Inflammatory macrophage treated with lipopolysaccharide for 4 hours (primary cell): ENCODE measurements at regions not wholly inside any gene's neighbourhood (a gene's known extent, or its start where the extent isn't known, plus 50 kb on each side); places are given as distances from the start of the nearest gene placed in this dataset.

Source experiments
- DNase-seq: peaks from one replicate; pipeline ENCODE4 v3.0.0-alpha.2; 2020

DNA sequence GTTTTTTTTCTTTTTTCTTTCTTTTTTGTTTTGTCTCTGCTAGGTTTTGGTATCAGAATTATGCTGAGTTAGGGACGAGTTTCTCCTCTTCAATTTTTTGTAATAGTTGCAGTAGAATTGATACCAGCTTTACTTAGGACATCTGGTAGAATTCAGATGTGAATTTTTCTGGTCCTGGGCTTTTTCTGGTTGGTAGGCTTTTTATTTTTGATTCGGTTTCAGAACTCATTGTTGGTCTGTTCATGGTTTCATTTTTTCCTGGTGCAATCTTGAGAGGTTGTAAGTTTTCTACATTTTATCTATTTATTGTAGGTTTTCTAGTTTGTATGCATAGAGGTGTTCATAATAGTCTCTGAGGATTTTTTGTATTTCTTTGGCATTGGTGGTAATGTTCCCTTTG, 498.1 kb upstream of the CPEB2 start:
- no peak for DNase-seq

DNA sequence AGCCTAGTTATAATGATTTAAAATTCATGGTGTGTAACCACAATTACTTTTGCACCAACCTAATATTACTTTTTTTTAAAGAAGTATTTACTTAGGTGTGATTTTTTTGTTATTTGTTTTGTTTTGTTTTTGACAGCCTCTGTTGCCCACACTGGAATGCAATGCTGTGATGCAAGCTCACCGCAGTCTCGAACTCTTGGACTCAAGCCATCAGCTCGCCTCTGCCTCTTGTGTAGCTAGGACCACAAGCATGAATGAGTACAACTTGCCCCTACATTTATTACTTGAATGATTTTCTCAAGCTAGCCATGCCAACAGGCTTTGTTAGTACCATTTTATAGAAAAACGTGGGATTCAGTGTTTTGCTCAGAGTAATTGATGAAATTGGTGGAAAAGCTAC, 488.8 kb upstream of the CPEB2 start:
- no peak for DNase-seq

DNA sequence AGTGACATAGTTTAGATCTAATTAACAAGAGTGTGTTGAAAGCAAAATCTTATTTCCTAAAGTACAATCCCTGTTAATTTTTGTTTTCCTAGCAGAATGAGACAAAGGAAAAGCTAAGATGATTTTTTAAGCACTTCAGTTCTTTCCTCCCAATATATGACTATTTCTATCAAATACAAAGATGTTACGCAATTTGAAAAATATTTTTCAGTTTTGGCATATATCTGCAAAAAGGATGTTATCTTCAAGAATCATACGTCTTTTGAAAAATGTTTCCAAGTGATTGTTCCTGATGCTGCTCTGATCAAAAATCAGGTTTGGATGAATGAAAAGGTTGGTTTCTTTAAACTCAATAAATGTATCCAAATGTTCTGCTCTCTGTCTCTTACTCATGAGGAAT, 486.7 kb upstream of the CPEB2 start:
- no peak for DNase-seq

DNA sequence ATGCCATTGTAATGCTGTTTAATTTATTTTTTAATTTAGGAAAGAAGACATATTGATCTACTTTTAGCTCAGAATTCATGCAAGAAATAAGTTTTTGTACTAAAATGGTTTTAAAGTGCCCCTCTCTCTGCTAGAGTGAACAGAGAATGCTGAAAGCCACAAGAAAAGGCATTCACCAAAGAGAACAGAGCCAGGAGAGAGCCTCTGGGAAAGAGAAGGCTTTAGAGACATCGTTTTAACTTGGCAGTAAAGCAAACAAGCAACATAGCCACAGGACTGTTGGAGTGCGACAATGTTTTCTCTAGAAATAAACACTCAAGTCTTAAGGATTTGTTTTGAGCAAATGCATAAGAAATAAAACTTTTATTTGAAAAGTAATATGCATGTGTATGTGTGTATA, 484.1 kb upstream of the CPEB2 start:
- no peak for DNase-seq

DNA sequence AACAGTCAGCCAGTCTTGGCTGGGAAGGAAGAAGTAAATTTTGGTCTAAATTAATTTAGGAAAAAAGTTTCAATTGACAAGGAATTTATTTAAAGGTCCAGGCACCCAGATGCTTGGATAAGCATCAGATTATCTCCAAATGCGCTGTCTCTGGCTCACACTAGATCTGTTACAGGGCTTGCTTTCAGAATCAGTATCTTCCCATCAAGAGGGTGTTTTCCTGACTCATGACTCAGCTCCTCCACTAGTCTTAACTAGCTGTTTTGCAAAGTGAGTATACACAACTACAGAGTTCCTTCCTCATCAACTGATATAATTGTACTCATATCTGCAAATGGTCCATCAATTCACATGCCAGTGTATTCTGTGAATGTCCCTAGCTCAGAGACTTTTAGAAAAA, 482.1 kb upstream of the CPEB2 start:
- DNase-seq = no peak

DNA sequence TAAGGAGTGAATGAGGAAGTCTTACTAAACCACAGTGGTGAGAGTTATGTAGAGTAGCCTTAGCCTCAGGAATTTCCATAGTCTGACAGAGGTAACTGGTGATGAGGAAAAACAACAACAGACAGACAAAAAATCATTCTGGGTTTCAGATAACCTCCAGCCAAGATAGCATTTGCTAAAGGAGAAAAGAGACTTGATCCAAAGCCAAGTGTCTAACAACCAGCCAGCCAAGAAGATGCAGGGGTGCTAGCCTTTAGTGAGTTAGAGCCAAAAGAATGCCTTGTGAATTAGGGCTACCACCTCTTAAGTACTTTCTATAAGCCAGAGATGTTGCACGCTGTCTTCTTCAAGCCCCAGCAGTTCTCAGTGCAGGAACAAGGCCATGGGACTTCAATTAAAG, 478.0 kb upstream of the CPEB2 start:
- no peak for DNase-seq

DNA sequence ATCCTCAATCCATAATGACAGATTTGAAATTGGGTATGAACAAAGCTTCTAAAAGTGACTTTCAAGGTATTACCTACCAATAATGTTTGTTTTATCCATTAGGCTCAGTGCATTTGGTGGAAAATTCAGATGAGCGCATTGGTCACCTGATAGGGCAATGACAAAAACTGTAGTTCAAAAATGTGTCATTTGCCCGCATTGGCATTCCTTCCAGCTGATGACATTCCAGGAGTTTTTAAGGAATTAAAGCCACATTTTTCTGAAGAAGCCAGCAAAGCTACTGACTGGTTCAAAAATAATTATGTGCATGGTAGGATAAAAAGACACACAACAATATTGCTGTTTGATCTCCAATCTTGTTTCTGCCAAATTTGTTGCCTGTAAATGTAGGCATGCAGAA, 473.4 kb upstream of the CPEB2 start:
- no peak for DNase-seq

DNA sequence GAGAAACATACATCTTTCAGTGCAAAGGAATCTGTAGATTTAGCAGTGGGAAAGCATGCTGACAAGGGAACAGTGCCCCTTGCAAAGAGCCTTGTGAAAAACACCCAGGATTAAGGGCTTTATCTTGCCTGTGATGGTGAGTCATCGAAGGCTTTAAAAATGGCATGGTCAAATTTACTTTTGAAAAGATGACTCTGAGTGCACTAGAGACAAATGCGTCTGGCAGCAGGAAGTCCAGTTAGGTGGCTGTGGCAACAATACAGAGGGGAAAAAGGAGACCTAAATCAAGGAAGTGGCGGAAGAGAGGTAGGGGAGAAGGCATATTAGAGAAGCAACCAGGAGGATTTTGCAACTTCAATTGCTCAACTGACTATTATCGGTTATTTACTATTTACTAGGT, 472.6 kb upstream of the CPEB2 start:
- no peak for DNase-seq

DNA sequence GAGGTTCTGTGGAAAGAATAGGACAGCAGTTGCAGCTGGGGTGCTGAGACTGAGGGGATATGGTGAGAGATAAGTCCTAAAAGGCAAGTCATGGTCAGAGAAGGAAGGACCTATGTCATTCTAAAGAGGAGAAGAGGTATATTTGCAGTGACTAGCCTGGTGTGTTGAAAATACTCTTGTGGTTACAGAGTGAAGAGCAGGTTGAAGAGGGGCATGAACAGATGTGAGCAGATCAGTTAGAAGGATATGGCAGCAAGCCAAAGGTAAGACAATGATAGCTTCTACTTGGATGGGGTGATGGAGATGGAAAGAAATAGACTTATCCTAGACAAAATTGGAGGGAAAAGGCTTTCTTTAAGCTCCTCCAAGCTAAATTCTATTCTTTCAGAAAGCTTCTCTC, 469.8 kb upstream of the CPEB2 start:
- no peak for DNase-seq

DNA sequence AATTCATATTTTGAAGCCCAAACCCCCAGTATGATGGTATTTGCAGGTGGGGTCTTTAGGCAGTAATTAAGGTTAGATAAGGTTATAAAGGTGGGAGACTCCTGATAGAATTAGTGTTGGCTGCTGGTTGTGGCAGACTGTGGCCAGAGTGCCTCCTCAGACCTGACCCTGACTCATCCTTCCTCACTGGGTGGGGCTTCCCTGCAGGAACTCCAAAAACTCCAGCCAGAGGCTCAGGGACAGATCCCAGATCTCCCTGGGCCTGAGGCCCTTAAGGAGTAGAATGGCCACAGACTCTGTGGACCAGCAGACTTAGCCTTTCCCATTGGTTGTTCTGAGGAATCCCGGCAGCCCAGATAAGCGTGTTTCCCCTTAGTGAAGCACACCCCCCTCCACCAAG, 463.0 kb upstream of the CPEB2 start:
- no peak for DNase-seq

DNA sequence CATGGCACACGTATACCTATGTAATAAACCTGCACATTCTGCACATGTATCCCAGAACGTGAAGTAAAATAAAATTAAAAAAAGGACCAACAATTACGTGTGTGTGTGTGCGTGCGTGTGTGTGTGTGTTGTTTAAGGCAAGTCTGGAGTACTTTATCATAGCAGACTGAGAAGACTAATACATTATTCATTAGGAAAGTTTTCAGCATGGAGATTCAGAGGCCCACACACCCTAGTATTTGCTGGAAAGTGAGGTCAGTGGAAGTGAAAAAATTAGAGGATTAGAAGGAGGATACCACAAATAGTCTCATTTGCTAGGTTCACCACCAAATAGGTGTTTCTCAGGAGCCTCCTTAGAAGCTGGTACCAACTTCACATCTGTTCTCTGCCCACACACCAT, 457.1 kb upstream of the CPEB2 start:
- DNase-seq = no peak

DNA sequence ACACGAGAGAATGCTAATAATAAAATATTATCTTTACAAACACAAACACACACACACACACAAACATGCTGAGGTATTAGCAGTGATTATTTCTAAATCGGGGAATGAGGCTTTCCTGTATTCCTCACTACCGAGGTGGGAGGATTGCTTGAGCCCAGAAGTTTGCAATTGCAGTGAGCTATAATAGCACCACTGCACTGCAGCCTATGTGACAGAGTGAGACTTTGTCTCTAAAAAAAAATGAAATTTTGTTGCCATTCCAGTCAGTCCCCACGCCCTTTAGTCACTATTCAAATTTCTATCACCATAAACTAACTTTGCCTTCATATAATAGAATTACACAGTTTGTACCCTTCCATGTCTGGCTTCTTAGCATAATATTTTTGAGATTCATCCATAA, 456.5 kb upstream of the CPEB2 start:
- no peak for DNase-seq

DNA sequence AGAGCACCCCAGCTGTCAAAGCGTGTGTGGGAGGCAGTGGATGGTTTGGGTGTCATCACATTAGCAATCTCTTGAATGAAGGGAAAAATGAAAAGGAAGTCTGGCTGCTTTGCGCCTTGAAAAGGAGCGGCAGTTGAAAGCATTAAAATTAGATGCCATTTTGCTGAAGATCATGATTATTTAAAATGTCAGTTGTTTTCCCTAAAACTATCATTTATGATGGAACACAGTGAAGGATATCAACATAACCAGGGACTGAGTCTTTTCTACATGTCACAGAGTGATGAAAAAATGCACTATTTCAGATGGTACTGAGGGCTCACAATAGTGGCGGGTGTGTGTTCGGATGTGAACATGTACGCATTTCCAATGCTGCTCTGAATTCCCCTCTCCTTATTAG, 450.2 kb upstream of the CPEB2 start:
- DNase-seq = no peak

DNA sequence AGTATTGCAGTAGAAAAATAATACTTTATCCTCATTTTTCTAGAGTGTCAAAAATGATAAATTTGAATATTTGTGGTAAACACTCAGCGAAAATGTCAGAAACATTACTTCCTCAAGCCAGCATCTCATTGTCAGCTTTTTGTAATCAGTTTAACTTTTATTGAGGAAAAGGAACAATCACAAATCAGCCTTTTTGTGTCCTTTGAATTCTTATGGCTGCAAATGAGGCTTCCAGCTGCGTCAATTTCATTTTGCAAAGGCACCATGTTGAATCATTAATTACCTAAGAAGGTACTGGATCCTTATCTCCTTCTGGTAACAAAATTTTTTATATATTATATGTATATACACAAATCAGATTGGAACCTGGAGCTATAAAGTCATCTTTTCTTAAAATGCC, 442.6 kb upstream of the CPEB2 start:
- DNase-seq = no peak

DNA sequence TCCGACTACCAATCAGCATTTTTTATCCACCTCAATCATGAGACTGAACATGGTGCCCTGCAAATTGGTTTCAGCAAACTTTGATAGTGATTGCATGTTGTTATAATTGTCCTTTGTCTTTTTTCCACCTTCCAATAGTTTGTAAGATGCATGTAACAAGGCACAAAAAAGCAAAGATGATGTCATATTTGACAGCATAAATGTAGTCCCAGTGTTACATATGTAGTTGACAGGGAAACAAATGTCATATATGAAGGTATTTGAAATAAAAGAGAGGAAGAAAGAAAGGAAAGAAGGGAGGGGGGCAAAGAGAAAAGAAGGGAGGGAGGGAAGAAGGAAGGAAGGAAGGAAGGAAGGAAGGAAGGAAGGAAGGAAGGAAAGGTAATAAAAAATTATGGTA, 441.7 kb upstream of the CPEB2 start:
- DNase-seq = no peak

DNA sequence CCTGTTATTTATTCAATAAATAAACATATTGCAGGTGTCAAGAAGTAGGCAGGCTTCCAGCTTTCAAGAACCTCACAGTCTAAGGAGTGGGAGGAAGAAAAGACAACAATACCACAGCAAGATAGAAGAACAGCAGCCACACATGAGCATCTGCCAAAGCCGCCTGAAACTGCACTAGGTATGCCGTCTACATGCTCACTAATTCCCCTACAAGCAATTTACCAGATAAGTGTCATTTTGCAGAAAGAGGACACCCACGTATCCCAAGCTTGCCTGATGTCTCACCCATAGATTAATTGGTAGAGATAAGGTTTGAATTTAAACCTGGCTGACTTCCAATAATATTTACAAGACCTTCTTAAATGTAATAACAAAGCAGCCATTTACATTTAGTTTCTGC, 439.4 kb upstream of the CPEB2 start:
- DNase-seq = no peak

DNA sequence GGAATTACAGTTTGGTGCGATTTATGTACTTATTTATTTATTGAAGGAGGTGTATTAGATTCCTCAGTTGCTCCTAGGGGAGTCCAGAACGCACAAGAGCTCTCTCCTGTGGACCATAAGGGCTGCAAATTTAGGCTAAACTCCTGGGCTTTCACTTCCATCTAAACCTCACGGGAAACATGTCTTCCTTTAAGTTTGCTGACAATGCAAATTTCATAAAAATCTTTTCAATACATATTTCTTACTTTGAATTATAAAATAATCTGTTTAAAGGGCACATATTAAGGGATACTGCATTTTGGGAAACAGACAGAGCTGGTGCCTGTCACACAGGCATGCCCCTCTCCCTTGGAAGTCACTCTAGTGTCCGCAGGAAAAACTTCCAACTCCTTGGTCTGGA, 438.0 kb upstream of the CPEB2 start:
- DNase-seq = no peak

DNA sequence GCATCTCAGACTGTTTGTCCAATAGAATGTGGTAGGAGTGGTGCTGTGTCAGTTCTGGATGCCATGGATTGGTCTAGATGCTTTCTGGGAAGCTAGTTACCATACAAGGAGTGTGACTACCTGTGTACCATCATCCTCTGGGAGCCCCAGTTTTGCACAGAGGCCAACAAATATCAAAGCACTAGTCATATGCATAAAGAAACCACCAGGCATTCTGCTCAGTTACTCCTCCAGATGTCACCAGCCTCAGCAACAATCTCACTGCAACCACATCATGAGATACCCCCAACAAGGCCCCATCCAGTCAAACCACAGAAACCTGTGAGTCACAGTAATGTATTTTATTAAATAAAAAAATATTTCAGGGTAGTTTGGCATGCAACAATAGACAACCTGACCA, 435.8 kb upstream of the CPEB2 start:
- DNase-seq = no peak

DNA sequence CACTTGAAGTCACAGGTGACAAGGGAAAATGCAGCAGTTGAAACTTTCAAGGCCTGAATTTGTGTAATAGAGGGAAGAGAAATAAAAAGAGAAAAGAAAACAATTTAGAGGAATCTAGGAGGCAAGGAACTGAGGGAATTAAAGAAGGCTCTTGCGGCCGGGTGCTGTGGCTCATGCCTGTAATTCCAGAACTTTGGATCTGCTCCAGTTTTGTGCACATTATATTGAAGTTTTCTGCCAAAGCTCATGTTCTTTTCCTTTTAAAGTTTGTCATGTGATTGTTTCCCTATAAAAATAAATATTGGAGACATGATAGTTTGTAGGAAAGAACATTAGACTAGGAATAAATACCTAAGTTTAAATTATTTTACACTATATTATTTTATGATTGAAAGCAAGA, 433.9 kb upstream of the CPEB2 start:
- DNase-seq = no peak

DNA sequence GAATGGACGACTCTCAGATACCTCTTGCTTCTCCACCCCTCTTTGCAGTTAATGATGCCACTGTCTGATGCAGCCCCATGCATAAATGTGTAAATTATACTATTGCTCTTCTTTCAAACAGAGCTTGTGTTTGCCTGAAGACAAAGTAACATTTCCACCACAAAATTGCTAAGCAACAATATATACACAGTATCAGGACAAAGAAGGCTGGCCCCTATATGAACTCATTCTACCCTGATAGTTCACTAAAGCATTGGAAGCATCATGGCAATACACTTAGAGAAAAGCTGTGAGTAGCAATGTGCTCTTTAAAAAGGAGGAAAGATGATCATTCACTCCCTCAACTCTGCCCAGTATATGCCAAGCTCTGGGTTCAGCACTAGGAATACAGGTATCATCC, 427.0 kb upstream of the CPEB2 start:
- no peak for DNase-seq

DNA sequence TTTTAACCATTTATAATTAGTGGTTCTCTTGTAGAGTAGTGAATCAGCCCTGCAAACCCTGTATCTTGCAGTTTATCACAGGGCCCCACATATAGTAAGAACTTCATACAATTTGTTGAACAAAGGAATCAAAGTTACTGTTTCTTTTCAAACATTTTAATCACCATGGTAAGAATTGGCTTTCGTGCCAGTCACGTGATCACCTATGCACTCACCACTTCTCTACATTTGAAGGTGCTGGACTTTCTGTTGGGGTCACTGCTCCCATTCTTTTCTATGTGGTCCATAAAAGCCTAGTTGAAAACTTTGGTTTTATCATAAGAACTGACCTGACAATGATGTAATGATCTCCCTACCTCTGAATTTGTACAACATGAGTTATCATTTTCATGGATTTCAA, 426.4 kb upstream of the CPEB2 start:
- no peak for DNase-seq

DNA sequence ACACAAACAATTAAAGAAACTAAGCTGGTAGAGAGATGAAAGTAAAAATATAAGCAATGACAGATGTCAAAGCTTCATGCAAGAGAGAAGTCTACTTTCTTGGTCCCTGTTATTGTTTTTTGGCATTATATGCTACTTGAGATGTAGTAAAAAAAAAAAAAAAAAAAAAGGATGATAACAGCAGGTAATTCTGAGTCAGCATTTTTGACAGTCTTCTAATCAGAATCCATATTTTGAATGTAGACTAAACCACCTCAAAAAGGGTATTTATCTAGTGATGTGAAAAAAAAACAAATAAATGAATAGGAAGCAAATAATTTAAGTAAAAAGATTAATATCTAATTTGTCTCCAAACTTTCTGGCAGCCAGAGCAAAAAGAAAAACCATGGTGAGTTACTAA, 422.2 kb upstream of the CPEB2 start:
- DNase-seq = no peak

DNA sequence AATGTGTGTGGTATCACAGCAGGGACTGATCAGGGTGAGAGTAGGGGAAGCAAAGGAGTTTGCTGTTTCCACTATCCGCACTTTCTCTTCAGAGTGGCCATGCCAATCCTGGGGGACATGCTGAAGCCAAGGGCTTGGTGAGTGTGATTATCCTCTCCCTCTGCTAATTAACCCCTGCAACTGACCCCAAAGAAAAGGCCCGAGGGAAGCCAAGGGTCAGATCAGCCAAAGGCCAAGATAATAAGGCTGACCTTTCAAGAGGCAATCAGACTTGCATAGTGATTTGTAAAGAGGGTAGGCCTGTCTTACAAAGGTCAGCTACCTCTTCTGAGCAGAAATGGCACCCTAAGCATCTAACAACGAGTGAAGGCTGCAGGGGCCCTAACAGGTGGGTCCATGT, 420.5 kb upstream of the CPEB2 start:
- no peak for DNase-seq

DNA sequence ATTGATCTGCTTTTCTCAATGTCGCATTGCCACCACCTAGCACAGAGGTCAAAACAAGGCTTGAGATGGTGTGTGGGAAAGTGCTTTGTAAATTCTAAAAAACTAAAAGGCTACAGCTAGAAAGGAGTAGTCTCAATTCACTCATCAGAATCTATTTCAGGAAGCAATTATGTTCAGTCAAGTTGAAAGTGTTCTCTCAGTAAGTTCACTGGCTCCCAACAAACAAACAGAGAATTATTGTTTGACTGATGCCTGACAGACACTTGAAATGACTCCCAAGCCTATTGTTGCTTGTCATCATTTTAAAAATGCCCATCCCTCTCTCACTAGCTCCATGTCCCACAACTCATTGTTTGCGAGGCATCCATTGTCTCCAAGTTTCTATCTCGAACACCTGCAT, 419.6 kb upstream of the CPEB2 start:
- DNase-seq = no peak

DNA sequence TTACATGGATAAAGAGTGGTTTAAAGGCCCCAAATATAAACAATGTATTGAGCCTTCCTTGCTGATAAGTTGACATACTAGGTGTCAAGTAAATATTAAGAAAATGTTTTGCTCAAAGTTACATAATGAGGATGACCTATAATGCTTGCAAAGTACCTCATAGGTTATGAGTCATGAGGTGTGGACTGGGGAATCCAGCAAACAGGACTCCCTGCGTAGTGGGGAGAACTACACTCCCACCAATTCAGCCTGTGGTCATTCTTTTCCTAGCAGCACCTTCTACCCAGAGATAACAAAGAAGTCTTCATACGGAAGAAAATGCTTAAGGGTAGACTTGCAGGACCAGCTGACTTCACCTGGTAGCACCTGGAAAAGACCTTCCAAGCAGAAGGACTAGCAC, 418.9 kb upstream of the CPEB2 start:
- DNase-seq = no peak

DNA sequence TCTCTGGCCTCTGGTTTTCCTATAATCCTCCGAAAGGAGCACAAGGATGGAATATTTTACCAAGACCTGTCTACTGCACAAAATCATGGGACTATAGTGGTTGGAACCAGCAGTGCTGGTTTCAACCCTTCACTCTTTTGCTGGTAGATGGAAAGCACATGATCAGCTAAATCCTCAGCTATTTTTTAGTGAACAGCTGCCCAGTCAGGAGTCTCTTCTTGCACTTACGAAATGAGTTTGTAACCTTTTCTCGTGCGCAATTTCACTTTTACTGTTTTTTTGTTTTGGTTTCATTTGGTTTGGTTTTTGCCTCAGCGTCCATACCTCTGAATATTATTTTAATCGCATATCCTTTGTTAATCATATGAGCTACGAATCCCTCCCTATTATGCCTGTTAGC, 418.5 kb upstream of the CPEB2 start:
- no peak for DNase-seq

DNA sequence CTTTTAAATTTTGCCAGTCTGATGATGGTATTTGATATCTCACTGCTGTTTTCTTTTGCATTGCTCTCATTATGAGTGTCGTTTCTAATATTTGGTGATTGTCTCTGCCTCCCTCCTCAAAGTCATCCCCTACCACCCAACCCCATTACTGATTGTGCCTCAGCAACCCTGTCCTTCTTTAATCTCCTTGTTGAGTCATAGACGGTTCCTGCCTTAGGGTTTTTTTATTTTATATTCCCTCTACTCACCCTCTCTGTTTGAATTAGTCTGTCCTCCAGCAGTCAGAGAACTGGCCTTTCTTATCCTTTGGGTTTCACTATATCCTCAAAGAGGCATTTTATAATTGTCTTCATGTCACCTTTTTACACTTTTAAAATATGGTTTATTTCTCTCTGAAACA, 409.3 kb upstream of the CPEB2 start:
- DNase-seq = no peak
